HEK293 (cell line): ENCODE measurements at regions not wholly inside any gene's neighbourhood (a gene's known extent, or its start where the extent isn't known, plus 50 kb on each side); places are given as distances from the start of the nearest gene placed in this dataset.

Source experiments
- CTCF ChIA-PET: fragments of 350-600 bp; formaldehyde crosslinking; extraction: SDS; loops from one replicate; lab custom pipeline; 2021; ENCODE audit warnings: antibody characterized with exemption; lab: Yijun Ruan, JAX
- POLR2A ChIA-PET: fragments of 300-600 bp; formaldehyde crosslinking; extraction: SDS; loops from one replicate; lab custom pipeline; 2020; ENCODE audit warnings: antibody characterized with exemption, inconsistent platforms; lab: Yijun Ruan, JAX
- H3K27ac ChIP-seq: fragments of 200-500 bp; sonication (Bioruptor generic); 2 replicates; pipeline ENCODE4 v1.5.1; 2014; ENCODE audit warnings: low read depth, low read length, control low read depth, inconsistent platforms; ENCODE audit errors: extremely low read depth
- H3K36me3 ChIP-seq, 2 experiments: fragments of 200-500 bp in 1 of 2; sonication (Bioruptor generic) in 1 of 2; 1 replicate in 1 of 2; 2 replicates in 1 of 2; pipeline ENCODE4 v1.5.1; 2014 to 2017; ENCODE audit warnings: inconsistent platforms in 2 of 2, low read length in 2 of 2; ENCODE audit not compliant: control insufficient read depth in 2 of 2, insufficient read depth in 1 of 2
- H3K4me1 ChIP-seq: fragments of 200-500 bp; sonication (Bioruptor generic); 2 replicates; pipeline ENCODE4 v1.5.1; 2014; ENCODE audit warnings: mild to moderate bottlenecking, low read length, inconsistent platforms; ENCODE audit not compliant: control insufficient read depth, insufficient read depth
- H3K4me3 ChIP-seq: 2 replicates; pipeline ENCODE4 v1.5.1; 2011; ENCODE audit warnings: low read depth, mild to moderate bottlenecking, control low read depth, low read length, moderate library complexity
- H3K9me3 ChIP-seq: fragments of 200-500 bp; sonication (Bioruptor generic); 2 replicates; pipeline ENCODE4 v1.5.1; 2014; ENCODE audit warnings: low read depth, low read length, inconsistent platforms; ENCODE audit not compliant: control insufficient read depth, insufficient read depth
- GLI2 ChIP-seq: fragments of 450-650 bp; formaldehyde crosslinking; IDR thresholded peaks from 2 replicates; pipeline ENCODE4; 2017; ENCODE audit warnings: missing biosample characterization, missing genetic modification characterization, low read depth, borderline replicate concordance
- GLIS1 ChIP-seq: fragments of 450-650 bp; formaldehyde crosslinking; IDR thresholded peaks from 2 replicates; pipeline ENCODE4 v1.5.1; 2016; ENCODE audit warnings: missing biosample characterization, missing genetic modification characterization
- KLF1 ChIP-seq: fragments of 450-650 bp; formaldehyde crosslinking; IDR thresholded peaks from 2 replicates; pipeline ENCODE4 v1.5.1; 2016; ENCODE audit warnings: missing biosample characterization, missing genetic modification characterization
- KLF17 ChIP-seq: fragments of 450-650 bp; formaldehyde crosslinking; IDR thresholded peaks from 2 replicates; pipeline ENCODE4 v1.5.1; 2016; ENCODE audit warnings: missing biosample characterization, missing genetic modification characterization
- MYNN ChIP-seq: fragments of 450-650 bp; formaldehyde crosslinking; IDR thresholded peaks from 2 replicates; pipeline ENCODE4 v1.5.1; 2016; ENCODE audit warnings: missing biosample characterization, missing genetic modification characterization, borderline replicate concordance
- SALL2 ChIP-seq: fragments of 450-650 bp; formaldehyde crosslinking; IDR thresholded peaks from 2 replicates; pipeline ENCODE4 v1.5.0; 2017; ENCODE audit warnings: missing biosample characterization, mild to moderate bottlenecking, missing genetic modification characterization, borderline replicate concordance
- YY2 ChIP-seq: fragments of 450-650 bp; formaldehyde crosslinking; IDR thresholded peaks from 2 replicates; pipeline ENCODE4 v1.5.1; 2016; ENCODE audit warnings: missing biosample characterization, missing genetic modification characterization
- ZBTB7A ChIP-seq: fragments of 450-650 bp; formaldehyde crosslinking; IDR thresholded peaks from 2 replicates; pipeline ENCODE4 v1.5.1; 2016; ENCODE audit warnings: low read depth, missing biosample characterization, missing genetic modification characterization
- ZFHX2 ChIP-seq: fragments of 450-650 bp; formaldehyde crosslinking; conservative IDR thresholded peaks from 2 replicates; pipeline ENCODE4 v1.5.1; 2016; ENCODE audit warnings: missing biosample characterization, missing genetic modification characterization
- ZNF132 ChIP-seq: fragments of 450-650 bp; formaldehyde crosslinking; IDR thresholded peaks from 2 replicates; pipeline ENCODE4 v1.5.1; 2017; ENCODE audit warnings: missing biosample characterization, missing genetic modification characterization, borderline replicate concordance
- ZNF146 ChIP-seq: fragments of 450-650 bp; formaldehyde crosslinking; IDR thresholded peaks from 2 replicates; pipeline ENCODE4 v1.5.1; 2016; ENCODE audit warnings: missing biosample characterization, missing genetic modification characterization
- ZNF184 ChIP-seq: fragments of 450-650 bp; IDR thresholded peaks from 2 replicates; pipeline ENCODE4 v1.5.1; 2018; ENCODE audit warnings: missing biosample characterization, mild to moderate bottlenecking, missing genetic modification characterization
- ZNF223 ChIP-seq: fragments of 450-650 bp; formaldehyde crosslinking; IDR thresholded peaks from 2 replicates; pipeline ENCODE4 v1.5.1; 2016; ENCODE audit warnings: missing biosample characterization, missing genetic modification characterization
- ZNF501 ChIP-seq: fragments of 450-650 bp; formaldehyde crosslinking; IDR thresholded peaks from 2 replicates; pipeline ENCODE4 v1.5.1; 2016; ENCODE audit warnings: missing biosample characterization, missing genetic modification characterization
- ZSCAN23 ChIP-seq: fragments of 450-650 bp; formaldehyde crosslinking; IDR thresholded peaks from 2 replicates; pipeline ENCODE4 v1.5.1; 2016; ENCODE audit warnings: missing biosample characterization, missing genetic modification characterization
- TF ChIP-seq, protein P1 (sequence below): fragments of 450-650 bp; formaldehyde crosslinking; conservative IDR thresholded peaks from 2 replicates; pipeline ENCODE4 v1.5.1; 2016; ENCODE audit warnings: low read depth, missing biosample characterization, missing genetic modification characterization
- TF ChIP-seq, protein P2 (sequence below): fragments of 450-650 bp; formaldehyde crosslinking; IDR thresholded peaks from 2 replicates; pipeline ENCODE4 v1.5.1; 2016; ENCODE audit warnings: missing biosample characterization, missing genetic modification characterization, low read depth
- TF ChIP-seq, protein P3 (sequence below): fragments of 450-650 bp; formaldehyde crosslinking; IDR thresholded peaks from 2 replicates; pipeline ENCODE4 v1.5.0; 2017; ENCODE audit warnings: missing biosample characterization, missing genetic modification characterization, borderline replicate concordance
- TF ChIP-seq, protein P4 (sequence below): fragments of 450-650 bp; formaldehyde crosslinking; IDR thresholded peaks from 2 replicates; pipeline ENCODE4 v1.5.1; 2016; ENCODE audit warnings: missing biosample characterization, missing genetic modification characterization

GRCh38 chr5:56361398-56361797, 128.3 kb upstream of the ANKRD55 start (continued):
- TF ChIP-seq ZNF501 (tag by site-specific recombination) = no peak
- no peak for TF ChIP-seq GLI2 (tag by site-specific recombination)
- TF ChIP-seq, protein P1, sequence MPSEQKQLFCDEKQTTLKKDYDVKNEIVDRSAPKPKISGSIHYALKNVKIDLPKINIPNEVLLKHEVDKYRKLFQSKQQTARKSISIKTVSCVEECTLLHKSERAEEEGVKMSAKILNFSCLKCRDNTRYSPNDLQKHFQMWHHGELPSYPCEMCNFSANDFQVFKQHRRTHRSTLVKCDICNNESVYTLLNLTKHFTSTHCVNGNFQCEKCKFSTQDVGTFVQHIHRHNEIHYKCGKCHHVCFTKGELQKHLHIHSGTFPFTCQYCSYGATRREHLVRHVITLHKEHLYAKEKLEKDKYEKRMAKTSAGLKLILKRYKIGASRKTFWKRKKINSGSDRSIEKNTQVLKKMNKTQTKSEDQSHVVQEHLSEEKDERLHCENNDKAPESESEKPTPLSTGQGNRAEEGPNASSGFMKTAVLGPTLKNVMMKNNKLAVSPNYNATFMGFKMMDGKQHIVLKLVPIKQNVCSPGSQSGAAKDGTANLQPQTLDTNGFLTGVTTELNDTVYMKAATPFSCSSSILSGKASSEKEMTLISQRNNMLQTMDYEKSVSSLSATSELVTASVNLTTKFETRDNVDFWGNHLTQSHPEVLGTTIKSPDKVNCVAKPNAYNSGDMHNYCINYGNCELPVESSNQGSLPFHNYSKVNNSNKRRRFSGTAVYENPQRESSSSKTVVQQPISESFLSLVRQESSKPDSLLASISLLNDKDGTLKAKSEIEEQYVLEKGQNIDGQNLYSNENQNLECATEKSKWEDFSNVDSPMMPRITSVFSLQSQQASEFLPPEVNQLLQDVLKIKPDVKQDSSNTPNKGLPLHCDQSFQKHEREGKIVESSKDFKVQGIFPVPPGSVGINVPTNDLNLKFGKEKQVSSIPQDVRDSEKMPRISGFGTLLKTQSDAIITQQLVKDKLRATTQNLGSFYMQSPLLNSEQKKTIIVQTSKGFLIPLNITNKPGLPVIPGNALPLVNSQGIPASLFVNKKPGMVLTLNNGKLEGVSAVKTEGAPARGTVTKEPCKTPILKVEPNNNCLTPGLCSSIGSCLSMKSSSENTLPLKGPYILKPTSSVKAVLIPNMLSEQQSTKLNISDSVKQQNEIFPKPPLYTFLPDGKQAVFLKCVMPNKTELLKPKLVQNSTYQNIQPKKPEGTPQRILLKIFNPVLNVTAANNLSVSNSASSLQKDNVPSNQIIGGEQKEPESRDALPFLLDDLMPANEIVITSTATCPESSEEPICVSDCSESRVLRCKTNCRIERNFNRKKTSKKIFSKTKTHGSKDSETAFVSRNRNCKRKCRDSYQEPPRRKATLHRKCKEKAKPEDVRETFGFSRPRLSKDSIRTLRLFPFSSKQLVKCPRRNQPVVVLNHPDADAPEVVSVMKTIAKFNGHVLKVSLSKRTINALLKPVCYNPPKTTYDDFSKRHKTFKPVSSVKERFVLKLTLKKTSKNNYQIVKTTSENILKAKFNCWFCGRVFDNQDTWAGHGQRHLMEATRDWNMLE (tag by site-specific recombination) = no peak
- no peak for TF ChIP-seq KLF1

DNA sequence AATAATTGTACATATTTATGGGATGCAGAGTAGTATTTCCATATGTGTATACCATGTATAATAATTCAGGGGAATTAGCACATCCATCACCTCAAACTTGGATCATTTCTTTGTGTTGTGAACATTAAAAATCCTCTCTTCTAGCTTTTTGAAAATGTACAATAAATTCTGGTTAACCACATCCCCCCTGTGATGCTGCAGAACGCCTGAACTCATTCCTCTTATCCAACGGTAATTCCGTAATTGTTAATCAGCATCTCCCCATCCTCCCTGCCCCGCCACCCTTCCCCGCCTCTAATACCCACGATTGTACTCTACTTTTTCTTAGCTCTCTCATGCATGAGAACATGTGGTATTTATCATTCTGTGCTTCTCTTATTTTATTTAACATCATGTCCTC, 127.7 kb upstream of the ANKRD55 start:
- TF ChIP-seq ZNF223 (tag by site-specific recombination) = no peak
- TF ChIP-seq ZNF146 (tag by site-specific recombination) = no peak
- no peak for TF ChIP-seq SALL2 (tag by site-specific recombination)
- TF ChIP-seq YY2 (tag by site-specific recombination) = no peak
- H3K9me3 ChIP-seq = no peaks in the 10 kb centered on the region
- H3K36me3 ChIP-seq = no peaks in the 10 kb centered on the region
- no peak overlapping the region for H3K4me3 ChIP-seq
- ChIA-PET POLR2A (no interaction called here), CTCF (no interaction called here)
- H3K4me1 ChIP-seq = peaks cover 8% of the 10 kb centered on the region; the same call in 1 of the 2 replicates
- no peak overlapping the region for H3K27ac ChIP-seq

DNA sequence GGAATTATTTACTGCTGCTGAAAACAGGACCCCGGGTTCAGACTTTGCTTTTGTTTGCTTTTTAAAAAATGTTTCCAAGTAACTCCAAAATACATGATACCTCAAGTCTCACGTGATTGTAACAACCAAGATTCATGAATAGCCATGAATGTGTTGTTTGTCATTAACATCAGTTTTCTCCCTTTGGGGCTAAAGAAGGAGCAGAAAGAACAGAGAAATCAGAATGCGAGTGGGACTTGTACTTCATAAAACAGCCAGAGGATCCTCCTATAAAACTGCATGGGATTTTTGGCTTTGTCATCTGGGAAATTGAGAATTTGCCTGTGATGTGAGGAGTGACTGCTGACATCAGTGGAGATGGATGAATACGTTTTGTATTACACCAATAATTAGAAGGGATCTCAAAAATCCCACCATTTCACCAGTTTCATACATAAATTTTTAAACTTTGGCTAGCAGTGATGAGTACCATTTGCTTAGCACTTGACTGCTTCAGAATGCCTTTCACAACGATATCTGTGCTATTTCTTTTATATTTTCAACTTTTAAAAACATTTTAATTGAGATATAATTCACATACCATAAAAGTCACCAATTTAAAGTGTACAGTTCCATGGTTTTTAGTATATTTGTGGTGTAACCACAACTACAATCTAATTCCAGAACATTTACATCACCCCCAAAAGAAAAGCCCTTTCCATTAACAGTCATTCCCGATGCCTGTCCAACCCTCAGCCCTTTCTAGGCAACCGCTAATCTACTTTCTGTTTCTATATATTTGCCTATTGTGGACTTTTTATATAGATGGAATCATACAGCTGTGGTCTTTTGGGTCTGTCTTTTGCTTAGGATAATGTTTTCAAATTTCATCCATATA, 126.9 kb upstream of the ANKRD55 start:
- H3K4me3 ChIP-seq = no peak overlapping the region
- H3K27ac ChIP-seq = no peak overlapping the region
- ChIA-PET POLR2A (no interaction called here), CTCF (no interaction called here)
- peaks cover 8% of the 10 kb centered on the region; the same call in 1 of the 2 replicates for H3K4me1 ChIP-seq
- no peaks in the 10 kb centered on the region for H3K9me3 ChIP-seq
- H3K36me3 ChIP-seq = no peaks in the 10 kb centered on the region
- TF ChIP-seq ZBTB7A (tag by site-specific recombination) = no peak
- no peak for TF ChIP-seq ZNF184 (tag by site-specific recombination)
- TF ChIP-seq GLIS1 (tag by site-specific recombination) = no peak
- TF ChIP-seq, protein P2, sequence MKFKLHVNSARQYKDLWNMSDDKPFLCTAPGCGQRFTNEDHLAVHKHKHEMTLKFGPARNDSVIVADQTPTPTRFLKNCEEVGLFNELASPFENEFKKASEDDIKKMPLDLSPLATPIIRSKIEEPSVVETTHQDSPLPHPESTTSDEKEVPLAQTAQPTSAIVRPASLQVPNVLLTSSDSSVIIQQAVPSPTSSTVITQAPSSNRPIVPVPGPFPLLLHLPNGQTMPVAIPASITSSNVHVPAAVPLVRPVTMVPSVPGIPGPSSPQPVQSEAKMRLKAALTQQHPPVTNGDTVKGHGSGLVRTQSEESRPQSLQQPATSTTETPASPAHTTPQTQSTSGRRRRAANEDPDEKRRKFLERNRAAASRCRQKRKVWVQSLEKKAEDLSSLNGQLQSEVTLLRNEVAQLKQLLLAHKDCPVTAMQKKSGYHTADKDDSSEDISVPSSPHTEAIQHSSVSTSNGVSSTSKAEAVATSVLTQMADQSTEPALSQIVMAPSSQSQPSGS (tag by site-specific recombination) = no peak
- no peak for TF ChIP-seq ZNF132 (tag by site-specific recombination)
- TF ChIP-seq ZFHX2 = no peak
- TF ChIP-seq KLF17 (tag by site-specific recombination) = no peak
- TF ChIP-seq, protein P3, sequence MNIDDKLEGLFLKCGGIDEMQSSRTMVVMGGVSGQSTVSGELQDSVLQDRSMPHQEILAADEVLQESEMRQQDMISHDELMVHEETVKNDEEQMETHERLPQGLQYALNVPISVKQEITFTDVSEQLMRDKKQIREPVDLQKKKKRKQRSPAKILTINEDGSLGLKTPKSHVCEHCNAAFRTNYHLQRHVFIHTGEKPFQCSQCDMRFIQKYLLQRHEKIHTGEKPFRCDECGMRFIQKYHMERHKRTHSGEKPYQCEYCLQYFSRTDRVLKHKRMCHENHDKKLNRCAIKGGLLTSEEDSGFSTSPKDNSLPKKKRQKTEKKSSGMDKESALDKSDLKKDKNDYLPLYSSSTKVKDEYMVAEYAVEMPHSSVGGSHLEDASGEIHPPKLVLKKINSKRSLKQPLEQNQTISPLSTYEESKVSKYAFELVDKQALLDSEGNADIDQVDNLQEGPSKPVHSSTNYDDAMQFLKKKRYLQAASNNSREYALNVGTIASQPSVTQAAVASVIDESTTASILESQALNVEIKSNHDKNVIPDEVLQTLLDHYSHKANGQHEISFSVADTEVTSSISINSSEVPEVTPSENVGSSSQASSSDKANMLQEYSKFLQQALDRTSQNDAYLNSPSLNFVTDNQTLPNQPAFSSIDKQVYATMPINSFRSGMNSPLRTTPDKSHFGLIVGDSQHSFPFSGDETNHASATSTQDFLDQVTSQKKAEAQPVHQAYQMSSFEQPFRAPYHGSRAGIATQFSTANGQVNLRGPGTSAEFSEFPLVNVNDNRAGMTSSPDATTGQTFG (tag by site-specific recombination) = no peak
- TF ChIP-seq, protein P4, sequence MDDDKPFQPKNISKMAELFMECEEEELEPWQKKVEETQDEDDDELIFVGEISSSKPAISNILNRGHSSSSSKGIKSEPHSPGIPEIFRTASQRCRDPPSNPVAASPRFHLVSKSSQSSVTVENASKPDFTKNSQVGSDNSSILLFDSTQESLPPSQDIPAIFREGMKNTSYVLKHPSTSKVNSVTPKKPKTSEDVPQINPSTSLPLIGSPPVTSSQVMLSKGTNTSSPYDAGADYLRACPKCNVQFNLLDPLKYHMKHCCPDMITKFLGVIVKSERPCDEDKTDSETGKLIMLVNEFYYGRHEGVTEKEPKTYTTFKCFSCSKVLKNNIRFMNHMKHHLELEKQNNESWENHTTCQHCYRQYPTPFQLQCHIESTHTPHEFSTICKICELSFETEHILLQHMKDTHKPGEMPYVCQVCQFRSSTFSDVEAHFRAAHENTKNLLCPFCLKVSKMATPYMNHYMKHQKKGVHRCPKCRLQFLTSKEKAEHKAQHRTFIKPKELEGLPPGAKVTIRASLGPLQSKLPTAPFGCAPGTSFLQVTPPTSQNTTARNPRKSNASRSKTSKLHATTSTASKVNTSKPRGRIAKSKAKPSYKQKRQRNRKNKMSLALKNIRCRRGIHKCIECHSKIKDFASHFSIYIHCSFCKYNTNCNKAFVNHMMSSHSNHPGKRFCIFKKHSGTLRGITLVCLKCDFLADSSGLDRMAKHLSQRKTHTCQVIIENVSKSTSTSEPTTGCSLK (tag by site-specific recombination) = no peak
- no peak for TF ChIP-seq ZSCAN23
- no peak for TF ChIP-seq MYNN (tag by site-specific recombination)
